Neural cell (in vitro differentiated cells): ENCODE measurements at regions not wholly inside any gene's neighbourhood (a gene's known extent, or its start where the extent isn't known, plus 50 kb on each side); places are given as distances from the start of the nearest gene placed in this dataset.

Experiments
- H2AFZ ChIP-seq: fragments of 200-600, 300-800 bp; sonication (generic), shearing (Covaris generic); 2 replicates; pipeline ENCODE4 v1.6.0; 2014; ENCODE audit warnings: low read depth, mild to moderate bottlenecking, antibody characterized with exemption, low read length, moderate library complexity
- H3F3A ChIP-seq: fragments of 200-600 bp; shearing (Covaris generic); 2 replicates; pipeline ENCODE4 v1.6.1; 2016; ENCODE audit warnings: mild to moderate bottlenecking, moderate library complexity, mixed read lengths, antibody characterized with exemption, low read length; ENCODE audit not compliant: insufficient read depth, poor library complexity, severe bottlenecking
- H3K27ac ChIP-seq: fragments of 200-600, 300-800 bp; sonication (generic), shearing (Covaris generic); 2 replicates; pipeline ENCODE4 v1.5.1; 2014; ENCODE audit warnings: mild to moderate bottlenecking, low read length, moderate library complexity
- H3K27me3 ChIP-seq: fragments of 300-800, 200-600 bp; sonication (generic), shearing (Covaris generic); 2 replicates; pipeline ENCODE4 v1.6.0; 2014; ENCODE audit warnings: mild to moderate bottlenecking, low read depth, low read length, moderate library complexity; ENCODE audit not compliant: insufficient read depth
- H3K36me3 ChIP-seq: fragments of 300-800, 200-600 bp; sonication (generic), shearing (Covaris generic); 2 replicates; pipeline ENCODE4 v1.5.1; 2014; ENCODE audit warnings: mild to moderate bottlenecking, antibody characterized with exemption, low read length, moderate library complexity; ENCODE audit not compliant: insufficient read depth
- H3K4me2 ChIP-seq: fragments of 300-800, 200-600 bp; sonication (generic), shearing (Covaris generic); 2 replicates; pipeline ENCODE4 v1.6.0; 2014; ENCODE audit warnings: mild to moderate bottlenecking, low read length
- H3K4me3 ChIP-seq: fragments of 300-800, 200-600 bp; sonication (generic), shearing (Covaris generic); 2 replicates; pipeline ENCODE4 v1.5.1; 2014; ENCODE audit warnings: mild to moderate bottlenecking, low read length, moderate library complexity
- H3K79me2 ChIP-seq: fragments of 200-600 bp; shearing (Covaris generic); replicated peaks from 2 replicates; pipeline ENCODE4 v1.6.0; 2014; ENCODE audit warnings: mild to moderate bottlenecking, low read length, moderate library complexity; ENCODE audit not compliant: insufficient read depth
- H3K9ac ChIP-seq: fragments of 300-800, 200-600 bp; sonication (generic), shearing (Covaris generic); 2 replicates; pipeline ENCODE4 v1.6.1; 2016; ENCODE audit warnings: mild to moderate bottlenecking, low read length, mixed read lengths
- H3K9me2 ChIP-seq: fragments of 200-600 bp; shearing (Covaris generic); 2 replicates; pipeline ENCODE4 v1.6.1; 2016; ENCODE audit warnings: mild to moderate bottlenecking, low read length, mixed read lengths; ENCODE audit not compliant: insufficient read depth
- H3K9me3 ChIP-seq: fragments of 200-600, 300-800 bp; sonication (generic), shearing (Covaris generic); 2 replicates; pipeline ENCODE4 v1.6.1; 2016; ENCODE audit warnings: mild to moderate bottlenecking, mixed run types, low read length, moderate library complexity, mixed read lengths
- H4K20me1 ChIP-seq: fragments of 200-600 bp; shearing (Covaris generic); 2 replicates; pipeline ENCODE4 v1.6.1; 2016; ENCODE audit warnings: mild to moderate bottlenecking, mixed run types; ENCODE audit not compliant: insufficient read depth
- CTCF ChIP-seq: fragments of 450-650 bp; IDR thresholded peaks from 2 replicates; pipeline ENCODE4 v1.5.1; 2014; ENCODE audit warnings: antibody characterized with exemption, mild to moderate bottlenecking, moderate library complexity; ENCODE audit not compliant: poor library complexity, severe bottlenecking
- EP300 ChIP-seq: fragments of 450-650 bp; conservative IDR thresholded peaks from 2 replicates; pipeline ENCODE4 v1.6.1; 2014; ENCODE audit warnings: antibody characterized with exemption, mild to moderate bottlenecking, moderate library complexity; ENCODE audit not compliant: poor library complexity, severe bottlenecking
- EZH2 ChIP-seq: fragments of 200-600, 300-800 bp; shearing (Covaris generic), sonication (generic); IDR thresholded peaks from 2 replicates; pipeline ENCODE4 v1.6.1; 2014; ENCODE audit warnings: antibody characterized with exemption, low read length, borderline replicate concordance, mild to moderate bottlenecking; ENCODE audit not compliant: insufficient read depth, poor library complexity, severe bottlenecking
- MXI1 ChIP-seq: fragments of 450-650 bp; conservative IDR thresholded peaks from 2 replicates; pipeline ENCODE4 v1.6.1; 2014; ENCODE audit warnings: antibody characterized with exemption, mild to moderate bottlenecking; ENCODE audit not compliant: poor library complexity, severe bottlenecking
- POLR2AphosphoS5 ChIP-seq: IDR thresholded peaks from 2 replicates; pipeline ENCODE4 v1.6.1; 2012
- RAD21 ChIP-seq: fragments of 450-650 bp; conservative IDR thresholded peaks from 2 replicates; pipeline ENCODE4 v1.6.1; 2014; ENCODE audit warnings: antibody characterized with exemption, mild to moderate bottlenecking, moderate library complexity
- SMC3 ChIP-seq: fragments of 450-650 bp; conservative IDR thresholded peaks from 2 replicates; pipeline ENCODE4 v1.6.1; 2014; ENCODE audit warnings: antibody characterized with exemption, mild to moderate bottlenecking, moderate library complexity; ENCODE audit not compliant: poor library complexity
- TAF1 ChIP-seq: IDR thresholded peaks from 2 replicates; pipeline ENCODE4 v1.6.1; 2012; ENCODE audit warnings: low read depth
- TF ChIP-seq, protein P1 (sequence below): IDR thresholded peaks from 2 replicates; pipeline ENCODE4 v1.6.1; 2012; ENCODE audit warnings: borderline replicate concordance

DNA sequence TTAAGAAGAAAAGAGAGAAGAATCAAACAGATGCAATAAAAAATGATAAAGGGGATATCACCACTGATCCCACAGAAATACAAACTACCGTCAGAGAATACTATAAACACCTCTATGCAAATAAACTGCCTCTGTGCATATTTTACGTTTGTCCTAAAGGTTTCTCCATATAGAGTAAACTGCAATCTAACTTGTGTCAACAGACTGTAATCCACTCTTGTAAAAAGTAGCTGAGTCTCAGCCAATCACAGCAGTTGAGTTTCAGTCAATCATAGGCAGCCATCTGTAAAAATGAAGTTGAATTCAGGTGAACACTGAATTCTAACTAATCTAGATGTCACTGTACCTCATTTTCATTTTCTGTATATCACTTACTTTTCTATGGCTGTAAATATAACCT lies 112.2 kb upstream of the SYNCRIP start:
- H3K9ac ChIP-seq, result no peak overlapping the region
- no peak overlapping the region for H3K4me2 ChIP-seq
- no peaks in the 10 kb centered on the region for H3K79me2 ChIP-seq
- H4K20me1 ChIP-seq, result no peaks in the 10 kb centered on the region
- H3K9me2 ChIP-seq, result no peaks in the 10 kb centered on the region
- no peak overlapping the region for H3K27ac ChIP-seq
- no peaks in the 10 kb centered on the region for H3K27me3 ChIP-seq
- no peaks in the 10 kb centered on the region for H3K9me3 ChIP-seq
- no peaks in the 10 kb centered on the region for H3K36me3 ChIP-seq
- H2AFZ ChIP-seq, result no peak overlapping the region
- no peaks in the 10 kb centered on the region for H3F3A ChIP-seq
- TF ChIP-seq SMC3 (no peak), CTCF (no peak)
- TF ChIP-seq, protein P1, sequence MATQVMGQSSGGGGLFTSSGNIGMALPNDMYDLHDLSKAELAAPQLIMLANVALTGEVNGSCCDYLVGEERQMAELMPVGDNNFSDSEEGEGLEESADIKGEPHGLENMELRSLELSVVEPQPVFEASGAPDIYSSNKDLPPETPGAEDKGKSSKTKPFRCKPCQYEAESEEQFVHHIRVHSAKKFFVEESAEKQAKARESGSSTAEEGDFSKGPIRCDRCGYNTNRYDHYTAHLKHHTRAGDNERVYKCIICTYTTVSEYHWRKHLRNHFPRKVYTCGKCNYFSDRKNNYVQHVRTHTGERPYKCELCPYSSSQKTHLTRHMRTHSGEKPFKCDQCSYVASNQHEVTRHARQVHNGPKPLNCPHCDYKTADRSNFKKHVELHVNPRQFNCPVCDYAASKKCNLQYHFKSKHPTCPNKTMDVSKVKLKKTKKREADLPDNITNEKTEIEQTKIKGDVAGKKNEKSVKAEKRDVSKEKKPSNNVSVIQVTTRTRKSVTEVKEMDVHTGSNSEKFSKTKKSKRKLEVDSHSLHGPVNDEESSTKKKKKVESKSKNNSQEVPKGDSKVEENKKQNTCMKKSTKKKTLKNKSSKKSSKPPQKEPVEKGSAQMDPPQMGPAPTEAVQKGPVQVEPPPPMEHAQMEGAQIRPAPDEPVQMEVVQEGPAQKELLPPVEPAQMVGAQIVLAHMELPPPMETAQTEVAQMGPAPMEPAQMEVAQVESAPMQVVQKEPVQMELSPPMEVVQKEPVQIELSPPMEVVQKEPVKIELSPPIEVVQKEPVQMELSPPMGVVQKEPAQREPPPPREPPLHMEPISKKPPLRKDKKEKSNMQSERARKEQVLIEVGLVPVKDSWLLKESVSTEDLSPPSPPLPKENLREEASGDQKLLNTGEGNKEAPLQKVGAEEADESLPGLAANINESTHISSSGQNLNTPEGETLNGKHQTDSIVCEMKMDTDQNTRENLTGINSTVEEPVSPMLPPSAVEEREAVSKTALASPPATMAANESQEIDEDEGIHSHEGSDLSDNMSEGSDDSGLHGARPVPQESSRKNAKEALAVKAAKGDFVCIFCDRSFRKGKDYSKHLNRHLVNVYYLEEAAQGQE, result no peak
- H3K4me3 ChIP-seq, result no peak overlapping the region

DNA sequence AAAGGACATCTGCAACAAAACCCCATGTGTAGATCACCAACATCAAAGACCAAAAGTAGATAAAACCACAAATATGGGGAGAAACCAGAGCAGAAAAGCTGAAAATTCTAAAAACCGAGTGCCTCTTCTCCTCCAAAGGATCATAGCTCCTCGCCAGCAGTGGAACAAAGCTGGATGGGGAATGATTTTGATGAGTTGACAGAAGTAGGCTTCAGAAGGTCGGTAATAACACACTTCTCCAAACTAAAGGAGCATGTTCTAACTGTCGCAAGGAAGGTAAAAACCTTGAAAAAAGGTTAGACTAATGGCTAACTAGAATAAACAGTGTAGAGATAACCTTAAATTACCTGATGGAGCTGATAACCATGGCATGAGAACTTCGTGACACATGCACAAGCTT lies 109.9 kb upstream of the SYNCRIP start:
- Histone ChIP-seq H3K4me3 (no peak overlapping the region), H3K9ac (no peak overlapping the region), H3K79me2 (no peaks in the 10 kb centered on the region), H2AFZ (no peak overlapping the region), H3K9me2 (no peaks in the 10 kb centered on the region), H3K27me3 (no peaks in the 10 kb centered on the region), H3F3A (no peaks in the 10 kb centered on the region), H3K27ac (no peak overlapping the region), H3K4me2 (no peak overlapping the region), H4K20me1 (no peaks in the 10 kb centered on the region), H3K36me3 (no peaks in the 10 kb centered on the region), H3K9me3 (no peaks in the 10 kb centered on the region)
- no peak for TF ChIP-seq SMC3
- TF ChIP-seq RAD21, result no peak
- no peak for TF ChIP-seq TAF1
- no peak for TF ChIP-seq POLR2AphosphoS5
- no peak for TF ChIP-seq EP300
- TF ChIP-seq EZH2, result no peak
- no peak for TF ChIP-seq MXI1

DNA sequence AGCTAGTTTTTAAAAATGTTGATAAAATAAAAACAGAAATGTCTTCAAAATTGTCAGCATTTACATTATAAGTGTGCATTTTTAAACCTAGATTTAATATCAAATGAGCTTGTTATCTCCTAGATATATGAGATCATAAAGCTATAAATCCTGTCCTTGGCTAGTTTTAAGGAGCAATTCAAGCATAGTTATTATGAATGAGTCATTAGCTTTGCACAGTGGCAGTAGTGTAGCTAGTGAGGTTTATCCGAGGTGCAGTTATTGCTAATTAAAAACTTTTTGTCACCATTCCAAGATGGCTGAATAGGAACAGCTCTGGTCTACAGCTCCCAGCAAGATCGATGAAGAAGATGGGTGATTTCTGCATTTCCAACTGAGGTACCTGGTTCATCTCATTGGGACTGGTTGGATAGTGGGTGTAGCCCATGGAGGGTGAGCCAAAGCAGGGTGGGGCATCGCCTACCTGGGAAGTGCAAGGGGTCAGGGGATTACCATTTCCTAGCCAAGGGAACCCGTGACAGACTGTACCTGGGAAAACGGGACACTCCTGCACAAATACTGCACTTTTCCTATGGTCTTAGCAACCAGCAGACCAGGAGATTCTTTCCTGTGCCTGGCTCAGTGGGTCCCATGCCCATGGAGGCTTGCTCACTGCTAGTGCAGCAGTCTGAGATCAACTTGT lies 108.8 kb upstream of the SYNCRIP start:
- no peaks in the 10 kb centered on the region for H3K79me2 ChIP-seq
- no peaks in the 10 kb centered on the region for H3K36me3 ChIP-seq
- no peaks in the 10 kb centered on the region for H3K9me3 ChIP-seq
- H3F3A ChIP-seq, result no peaks in the 10 kb centered on the region
- no peaks in the 10 kb centered on the region for H3K9me2 ChIP-seq
- H3K9ac ChIP-seq, result no peak overlapping the region
- no peak overlapping the region for H3K4me3 ChIP-seq
- TF ChIP-seq MXI1 (no peak), SMC3 (no peak), TAF1 (no peak), POLR2AphosphoS5 (no peak), RAD21 (no peak), EZH2 (no peak), CTCF (no peak), EP300 (no peak)
- TF ChIP-seq, protein P1, result no peak
- H2AFZ ChIP-seq, result no peak overlapping the region
- no peak overlapping the region for H3K4me2 ChIP-seq
- no peaks in the 10 kb centered on the region for H4K20me1 ChIP-seq
- H3K27ac ChIP-seq, result no peak overlapping the region
- no peaks in the 10 kb centered on the region for H3K27me3 ChIP-seq
